Keratinocyte (primary cell): ENCODE measurements at regions not wholly inside any gene's neighbourhood (a gene's known extent, or its start where the extent isn't known, plus 50 kb on each side); places are given as distances from the start of the nearest gene placed in this dataset.

Source experiments
- DNase-seq: peaks from one replicate; pipeline ENCODE4 v3.0.0-alpha.2; 2011; ENCODE audit warnings: low read depth, missing footprints, low spot score
- FAIRE-seq: peaks from 2 replicates; lab custom pipeline; 2011; peaks lifted over from hg19 to GRCh38; lab: Jason Lieb, UNC
- H2AFZ ChIP-seq: 2 replicates; pipeline ENCODE4 v1.6.0; 2012; ENCODE audit warnings: low read length, control low read depth, inconsistent platforms; ENCODE audit not compliant: control insufficient read depth
- H3K27ac ChIP-seq: 2 replicates; pipeline ENCODE4 v1.5.1; 2011; ENCODE audit warnings: low read length; ENCODE audit not compliant: control insufficient read depth, insufficient read depth
- H3K27me3 ChIP-seq: 3 replicates; pipeline ENCODE4 v1.6.0; 2011; ENCODE audit warnings: low read length; ENCODE audit not compliant: control insufficient read depth, insufficient read depth; ENCODE audit errors: extremely low read depth
- H3K36me3 ChIP-seq, 2 experiments: 2 replicates in 1 of 2; 3 replicates in 1 of 2; pipeline ENCODE4 v1.5.1; 2011; ENCODE audit warnings: low read length in 2 of 2, mild to moderate bottlenecking in 1 of 2; ENCODE audit not compliant: control insufficient read depth in 2 of 2, insufficient read depth in 2 of 2; ENCODE audit errors: extremely low read depth in 1 of 2
- H3K4me1 ChIP-seq: 3 replicates; pipeline ENCODE4 v1.5.1; 2011; ENCODE audit warnings: low read length; ENCODE audit not compliant: control insufficient read depth, insufficient read depth; ENCODE audit errors: extremely low read depth
- H3K4me2 ChIP-seq: 3 replicates; pipeline ENCODE4 v1.6.0; 2011; ENCODE audit warnings: low read depth, low read length; ENCODE audit not compliant: control insufficient read depth, insufficient read depth; ENCODE audit errors: extremely low read depth
- H3K4me3 ChIP-seq, 3 experiments: fragments of 200-600 bp in 1 of 3; sonication (generic) in 1 of 3; 2 replicates in 2 of 3; 3 replicates in 1 of 3; pipeline ENCODE4 v1.5.1; 2011 to 2016; ENCODE audit warnings: low read length in 3 of 3, mild to moderate bottlenecking in 3 of 3, control low read depth in 2 of 3, inconsistent platforms in 1 of 3, low read depth in 1 of 3, mixed read lengths in 1 of 3, mixed run types in 1 of 3, moderate library complexity in 1 of 3; ENCODE audit not compliant: control insufficient read depth in 2 of 3, insufficient read depth in 2 of 3; ENCODE audit errors: extremely low read depth in 1 of 3
- H3K79me2 ChIP-seq: 2 replicates; pipeline ENCODE4 v1.6.0; 2012; ENCODE audit warnings: low read length; ENCODE audit not compliant: control insufficient read depth, insufficient read depth
- H3K9ac ChIP-seq: 3 replicates; pipeline ENCODE4 v1.6.0; 2011; ENCODE audit warnings: low read length; ENCODE audit not compliant: control insufficient read depth, insufficient read depth; ENCODE audit errors: extremely low read depth
- H3K9me1 ChIP-seq: 3 replicates; pipeline ENCODE4 v1.6.0; 2011; ENCODE audit warnings: low read length; ENCODE audit not compliant: control insufficient read depth, insufficient read depth; ENCODE audit errors: extremely low read depth
- H3K9me3 ChIP-seq: 2 replicates; pipeline ENCODE4 v1.5.1; 2012; ENCODE audit warnings: low read depth, low read length; ENCODE audit not compliant: control insufficient read depth
- H4K20me1 ChIP-seq: 3 replicates; pipeline ENCODE4 v1.6.0; 2011; ENCODE audit warnings: low read length; ENCODE audit not compliant: control insufficient read depth, insufficient read depth; ENCODE audit errors: extremely low read depth
- EZH2 ChIP-seq: IDR thresholded peaks from one replicate; pipeline ENCODE4 v1.6.1; 2012; ENCODE audit warnings: inconsistent platforms, mild to moderate bottlenecking, low read length, moderate library complexity
- dilution Hi-C: fragments of 300-500 bp; cut with MboI; formaldehyde crosslinking; loops from one replicate; pipeline ENCODE4 v1.7.0; 2020; ENCODE audit warnings: low sequenced_read_pairs; ENCODE audit not compliant: extremely low pct_ligation_motif_present
- TF ChIP-seq, protein P1 (sequence below), 3 experiments: IDR thresholded peaks in 1 of 3; conservative IDR thresholded peaks in 1 of 3; optimal IDR thresholded peaks in 1 of 3; 2 replicates in 2 of 3; 3 replicates in 1 of 3; pipeline versions ENCODE3 to v1.5.1; 2011; ENCODE audit warnings: low read length in 3 of 3, mild to moderate bottlenecking in 3 of 3, moderate library complexity in 2 of 3, control low read depth in 1 of 3, inconsistent platforms in 1 of 3; ENCODE audit not compliant: insufficient read depth in 2 of 3; ENCODE audit errors: extremely low read depth in 1 of 3

GRCh38 chr3:64422192-64422591 lies 196.9 kb upstream of the PRICKLE2 start:
- FAIRE-seq (no peak), DNase-seq (no peak)
- dilution Hi-C loops: no loop called here
- no peaks in the 10 kb centered on the region for H3K9me3 ChIP-seq
- H3K9me1 ChIP-seq: no peaks in the 10 kb centered on the region
- no peak overlapping the region for H3K27ac ChIP-seq
- no peak overlapping the region for H3K4me2 ChIP-seq
- no peak overlapping the region for H2AFZ ChIP-seq
- H4K20me1 ChIP-seq: no peaks in the 10 kb centered on the region
- TF ChIP-seq, protein P1, sequence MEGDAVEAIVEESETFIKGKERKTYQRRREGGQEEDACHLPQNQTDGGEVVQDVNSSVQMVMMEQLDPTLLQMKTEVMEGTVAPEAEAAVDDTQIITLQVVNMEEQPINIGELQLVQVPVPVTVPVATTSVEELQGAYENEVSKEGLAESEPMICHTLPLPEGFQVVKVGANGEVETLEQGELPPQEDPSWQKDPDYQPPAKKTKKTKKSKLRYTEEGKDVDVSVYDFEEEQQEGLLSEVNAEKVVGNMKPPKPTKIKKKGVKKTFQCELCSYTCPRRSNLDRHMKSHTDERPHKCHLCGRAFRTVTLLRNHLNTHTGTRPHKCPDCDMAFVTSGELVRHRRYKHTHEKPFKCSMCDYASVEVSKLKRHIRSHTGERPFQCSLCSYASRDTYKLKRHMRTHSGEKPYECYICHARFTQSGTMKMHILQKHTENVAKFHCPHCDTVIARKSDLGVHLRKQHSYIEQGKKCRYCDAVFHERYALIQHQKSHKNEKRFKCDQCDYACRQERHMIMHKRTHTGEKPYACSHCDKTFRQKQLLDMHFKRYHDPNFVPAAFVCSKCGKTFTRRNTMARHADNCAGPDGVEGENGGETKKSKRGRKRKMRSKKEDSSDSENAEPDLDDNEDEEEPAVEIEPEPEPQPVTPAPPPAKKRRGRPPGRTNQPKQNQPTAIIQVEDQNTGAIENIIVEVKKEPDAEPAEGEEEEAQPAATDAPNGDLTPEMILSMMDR (optimal IDR thresholded peaks at IDR 0.05 in 1 of 3, IDR thresholded peaks at IDR 0.05 in 1 of 3, conservative IDR thresholded peaks at IDR 0.05 in 1 of 3; ENCODE audit: extremely low read depth in 1 of 3, insufficient read depth in 2 of 3, low read length in 3 of 3): no peak
- no peak overlapping the region for H3K9ac ChIP-seq
- H3K36me3 ChIP-seq: no peaks in the 10 kb centered on the region
- no peaks in the 10 kb centered on the region for H3K79me2 ChIP-seq
- H3K27me3 ChIP-seq: no peaks in the 10 kb centered on the region
- peaks cover 13% of the 10 kb centered on the region for H3K4me1 ChIP-seq
- H3K4me3 ChIP-seq: no peak overlapping the region

DNA sequence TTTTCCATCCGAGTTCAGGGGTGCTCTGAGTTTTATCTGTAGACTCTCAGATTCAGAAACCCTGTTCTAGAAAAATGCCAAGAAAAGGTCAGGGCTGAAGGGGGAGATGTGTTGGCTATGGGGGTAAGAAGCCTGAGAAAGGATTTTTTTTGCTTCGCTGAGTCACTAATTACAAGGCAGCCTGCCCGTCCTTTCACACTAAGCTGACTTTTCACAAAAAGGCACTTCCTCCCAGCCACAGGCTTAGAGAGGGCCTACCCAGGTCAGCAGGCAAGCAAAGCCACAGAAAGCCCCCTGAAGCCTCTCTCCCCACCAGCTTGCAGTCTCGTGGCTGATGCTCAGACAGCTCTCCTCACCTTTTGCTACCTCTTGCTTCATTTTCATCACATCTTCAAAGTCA lies 192.6 kb upstream of the PRICKLE2 start:
- TF ChIP-seq EZH2: no peak
- TF ChIP-seq, protein P1 (optimal IDR thresholded peaks at IDR 0.05 in 1 of 3, IDR thresholded peaks at IDR 0.05 in 1 of 3, conservative IDR thresholded peaks at IDR 0.05 in 1 of 3; ENCODE audit: extremely low read depth in 1 of 3, insufficient read depth in 2 of 3, low read length in 3 of 3): no peak
- Histone ChIP-seq H3K4me2 (no peak overlapping the region), H3K27me3 (no peaks in the 10 kb centered on the region), H3K4me1 (peaks cover 5% of the 10 kb centered on the region), H3K9me3 (no peaks in the 10 kb centered on the region), H4K20me1 (no peaks in the 10 kb centered on the region), H2AFZ (peak overlapping the region; percentile 52), H3K27ac (no peak overlapping the region), H3K36me3 (no peaks in the 10 kb centered on the region), H3K9ac (no peak overlapping the region), H3K9me1 (no peaks in the 10 kb centered on the region), H3K4me3 (no peak overlapping the region), H3K79me2 (no peaks in the 10 kb centered on the region)
- no peak for DNase-seq
- dilution Hi-C loops: no loop called here
- FAIRE-seq: no peak
